HepG2 (cell line): ENCODE measurements at regions not wholly inside any gene's neighbourhood (a gene's known extent, or its start where the extent isn't known, plus 50 kb on each side); places are given as distances from the start of the nearest gene placed in this dataset.

Experiments
- ATAC-seq: fragments of 200-7000 bp; cut with Tn5 transposase; 3 replicates; pipeline ENCODE4 v1.9.1; 2020; ENCODE audit warnings: mild to moderate bottlenecking, moderate library complexity
- BruUV-seq: library from RNA; stranded (reverse); fragments of 400-500 nt; replicated peaks from 2 replicates; lab custom pipeline; 2021; lab: Mats Ljungman, UMichigan
- CTCF ChIA-PET: fragments of 300-600 bp; formaldehyde crosslinking; extraction: SDS; loops from one replicate; lab custom pipeline; 2021; ENCODE audit warnings: low total read pairs, inconsistent platforms, low intra/inter-chr PET ratio; lab: Yijun Ruan, JAX
- POLR2A ChIA-PET: fragments of 350-600 bp; sonication (Branson Sonifier 250); formaldehyde crosslinking; loops from one replicate; lab custom pipeline; 2020; ENCODE audit warnings: antibody characterized with exemption, inconsistent platforms; lab: Yijun Ruan, JAX
- DNase-seq: peaks from one replicate; pipeline ENCODE4 v3.0.0-alpha.2; 2015; ENCODE audit warnings: low spot score
- FAIRE-seq: peaks from 3 replicates; lab custom pipeline; 2011; peaks lifted over from hg19 to GRCh38; lab: Jason Lieb, UNC
- H2AFZ ChIP-seq: one replicate; pipeline ENCODE4 v1.6.1; 2011; ENCODE audit warnings: low read length, inconsistent platforms
- H3K27ac ChIP-seq: fragments of 300-600 bp; 3 replicates; pipeline ENCODE4 v1.8.0; 2011; ENCODE audit warnings: mixed run types, mild to moderate bottlenecking, mixed read lengths, low read length, inconsistent platforms; ENCODE audit not compliant: insufficient read depth; ENCODE audit errors: extremely low read length
- H3K27me3 ChIP-seq, 2 experiments: fragments of 200-600 bp in 1 of 2; 2 replicates in 1 of 2; 3 replicates in 1 of 2; pipeline versions ENCODE4 v1.6.0 to v1.8.0; 2011; ENCODE audit warnings: low read length in 2 of 2, mild to moderate bottlenecking in 2 of 2, moderate library complexity in 2 of 2, inconsistent platforms in 1 of 2; ENCODE audit not compliant: insufficient read depth in 2 of 2, control insufficient read depth in 1 of 2
- H3K36me3 ChIP-seq, 2 experiments: fragments of 200-600 bp in 1 of 2; replicated peaks in 1 of 2; 2 replicates in 1 of 2; 3 replicates in 1 of 2; pipeline versions ENCODE4 v1.5.1 to v1.8.0; 2011; ENCODE audit warnings: low read length in 2 of 2, inconsistent platforms in 1 of 2; ENCODE audit not compliant: insufficient read depth in 2 of 2, control insufficient read depth in 1 of 2
- H3K4me1 ChIP-seq: 2 replicates; pipeline ENCODE4 v1.5.1; 2012; ENCODE audit warnings: low read length, inconsistent platforms; ENCODE audit not compliant: insufficient read depth
- H3K4me2 ChIP-seq: 2 replicates; pipeline ENCODE4 v1.6.0; 2011; ENCODE audit warnings: low read depth, low read length, inconsistent platforms
- H3K4me3 ChIP-seq, 3 experiments: fragments of 200-600 bp in 1 of 3; sonication (generic), shearing (Covaris generic) in 1 of 3; replicated peaks in 1 of 3; 2 replicates each; pipeline ENCODE4 v1.5.1; 2011 to 2016; ENCODE audit warnings: low read length in 3 of 3, inconsistent platforms in 2 of 3, low read depth in 2 of 3, mild to moderate bottlenecking in 2 of 3, control low read depth in 1 of 3, mixed read lengths in 1 of 3; ENCODE audit not compliant: insufficient read depth in 1 of 3
- H3K79me2 ChIP-seq: one replicate; pipeline ENCODE4 v1.6.1; 2011; ENCODE audit warnings: low read length, inconsistent platforms; ENCODE audit not compliant: insufficient read depth
- H3K9ac ChIP-seq: 2 replicates; pipeline ENCODE4 v1.6.0; 2011; ENCODE audit warnings: mild to moderate bottlenecking, low read depth, low read length, inconsistent platforms; ENCODE audit not compliant: insufficient read depth
- H3K9me3 ChIP-seq: 2 replicates; pipeline ENCODE4 v1.5.1; 2012; ENCODE audit warnings: mild to moderate bottlenecking, low read length
- H4K20me1 ChIP-seq: 2 replicates; pipeline ENCODE4 v1.6.0; 2011; ENCODE audit warnings: inconsistent platforms, mild to moderate bottlenecking, low read length, moderate library complexity; ENCODE audit not compliant: insufficient read depth
- EHMT2 ChIP-seq: fragments of 200-600 bp; sonication (generic); IDR thresholded peaks from 2 replicates; pipeline ENCODE4 v1.7.0; 2017; ENCODE audit warnings: antibody characterized with exemption, low read depth, low read length, borderline replicate concordance
- KLF16 ChIP-seq, 2 experiments: sonication (generic) in 1 of 2; formaldehyde crosslinking in 1 of 2; IDR thresholded peaks; 2 replicates each; pipeline versions ENCODE4 v1.6.1 to v1.8.0; 2016 to 2023; ENCODE audit warnings: missing genetic modification reagents in 2 of 2, missing compliant biosample characterization in 1 of 2
- NFKB2 ChIP-seq: sonication (generic); formaldehyde crosslinking; IDR thresholded peaks from 2 replicates; pipeline ENCODE4 v1.4.0; 2020; ENCODE audit warnings: missing genetic modification reagents, borderline replicate concordance
- SUZ12 ChIP-seq: fragments of 150-350 bp; IDR thresholded peaks from 2 replicates; pipeline ENCODE4 v1.6.1; 2014; ENCODE audit warnings: low read depth, low read length
- ZC3H13 ChIP-seq: sonication (generic); formaldehyde crosslinking; IDR thresholded peaks from 2 replicates; pipeline ENCODE4 v1.8.1; 2023; ENCODE audit warnings: mild to moderate bottlenecking, missing genetic modification reagents, moderate library complexity
- ZMYM2 ChIP-seq: sonication (generic); formaldehyde crosslinking; IDR thresholded peaks from 2 replicates; pipeline ENCODE4 v1.8.0; 2022; ENCODE audit warnings: mild to moderate bottlenecking, missing genetic modification reagents
- ZNF280D ChIP-seq: sonication (generic); formaldehyde crosslinking; IDR thresholded peaks from 2 replicates; pipeline ENCODE4 v1.5.1; 2020; ENCODE audit warnings: mild to moderate bottlenecking, missing genetic modification reagents
- ZNF350 ChIP-seq: sonication (generic); formaldehyde crosslinking; IDR thresholded peaks from 2 replicates; pipeline ENCODE4 v1.4.0; 2020; ENCODE audit warnings: mild to moderate bottlenecking, low read depth, missing genetic modification reagents, borderline replicate concordance
- ZNF414 ChIP-seq: sonication (generic); formaldehyde crosslinking; IDR thresholded peaks from 2 replicates; pipeline ENCODE4 v1.5.0; 2020; ENCODE audit warnings: missing genetic modification reagents
- ZSCAN22 ChIP-seq: sonication (generic); formaldehyde crosslinking; IDR thresholded peaks from 2 replicates; pipeline ENCODE4 v1.4.0; 2020; ENCODE audit warnings: mild to moderate bottlenecking, missing genetic modification reagents
- in situ Hi-C: cut with HindIII; loops from 2 replicates; pipeline ENCODE4 v1.10.0; 2017; ENCODE audit warnings: low pct_unique_long_range_greater_than_20kb; ENCODE audit not compliant: extremely low pct_ligation_motif_present
- intact Hi-C: fragments of 100-400 bp; cut with micrococcal nuclease; formaldehyde crosslinking; loops from one replicate; pipeline ENCODE4 v1.10.0; 2022; ENCODE audit not compliant: unreplicated experiment

GRCh38 chr11:92140021-92140420 is 84.6 kb upstream of the FAT3 start (continued):
- TF ChIP-seq ZNF414 (CRISPR knock-in tag): no peak
- TF ChIP-seq, all 625 proteins: peak for 0

GRCh38 chr11:92138296-92138695 is 86.3 kb upstream of the FAT3 start:
- in situ Hi-C loops: no loop called here
- Histone ChIP-seq H3K9me3 (no peaks in the 10 kb centered on the region), H3K9ac (no peak overlapping the region)
- TF ChIP-seq ZC3H13 (CRISPR knock-in tag) (no peak), ZSCAN22 (CRISPR knock-in tag) (no peak), KLF16 (CRISPR knock-in tag; IDR thresholded peaks at IDR 0.05) (no peak), ZMYM2 (no peak), SUZ12 (no peak), EHMT2 (no peak), NFKB2 (no peak), ZNF280D (CRISPR knock-in tag) (no peak), ZNF350 (CRISPR knock-in tag) (no peak)
- TF ChIP-seq, all 625 proteins: peak for 0
- H3K27me3 ChIP-seq: no peaks in the 10 kb centered on the region
- BruUV-seq: no TSS peak
- CTCF ChIA-PET: no interaction called here
- ATAC-seq: no peak
- no peak for FAIRE-seq
- H3K4me1 ChIP-seq: no peaks in the 10 kb centered on the region
- no peak overlapping the region for H2AFZ ChIP-seq
- no peak for DNase-seq
- no peaks in the 10 kb centered on the region for H3K36me3 ChIP-seq
- H4K20me1 ChIP-seq: no peaks in the 10 kb centered on the region
- no peak overlapping the region for H3K27ac ChIP-seq
- no peaks in the 10 kb centered on the region for H3K79me2 ChIP-seq
- POLR2A ChIA-PET: no interaction called here
- intact Hi-C loops: no loop called here
- H3K4me3 ChIP-seq: no peak overlapping the region
- no peak overlapping the region for H3K4me2 ChIP-seq
